Esophagus squamous epithelium (tissue), 5 donors: ENCODE measurements at regions not wholly inside any gene's neighbourhood (a gene's known extent, or its start where the extent isn't known, plus 50 kb on each side); places are given as distances from the start of the nearest gene placed in this dataset.

Experiments used
- DNase-seq: peaks from one replicate; lab custom pipeline; 2025; lab: John Stamatoyannopoulos, UW
- H3K27ac ChIP-seq, 4 donors: fragments of 200-600 bp; sonication (generic); one replicate each; pipeline ENCODE4 v1.5.1; 2016 to 2019; ENCODE audit warnings: mild to moderate bottlenecking in 1 of 4
- H3K27me3 ChIP-seq, 4 donors: fragments of 200-600 bp; sonication (generic); 1 replicate in 3 of 4; 2 replicates in 1 of 4; pipeline versions ENCODE4 v1.5.1 to v1.6.0; 2017 to 2021; ENCODE audit warnings: antibody characterized with exemption in 1 of 4
- H3K36me3 ChIP-seq, 3 donors: fragments of 200-600 bp; sonication (generic); one replicate each; pipeline ENCODE4 v1.5.1; 2016 to 2019
- H3K4me1 ChIP-seq, 3 donors: fragments of 200-600 bp; sonication (generic); one replicate each; pipeline ENCODE4 v1.5.1; 2017 to 2019
- H3K4me3 ChIP-seq, 4 donors: fragments of 200-600 bp; sonication (generic); 1 replicate in 3 of 4; 2 replicates in 1 of 4; pipeline ENCODE4 v1.5.1; 2016 to 2019; ENCODE audit warnings: mild to moderate bottlenecking in 2 of 4, moderate library complexity in 1 of 4
- H3K9me3 ChIP-seq, 3 donors: fragments of 200-600 bp; sonication (generic); one replicate each; pipeline ENCODE4 v1.5.1; 2016 to 2019
- CTCF ChIP-seq, 6 experiments: fragments of 450-650 bp in 4 of 6; fragments of 200-600 bp in 2 of 6; sonication (generic) in 2 of 6; IDR thresholded peaks; one replicate each; pipeline ENCODE4 v1.5.1; 2016 to 2019; ENCODE audit warnings: antibody characterized with exemption in 6 of 6, mild to moderate bottlenecking in 4 of 6, moderate library complexity in 4 of 6
- POLR2A ChIP-seq, 4 donors: fragments of 450-650 bp; IDR thresholded peaks; one replicate each; pipeline ENCODE4 v1.6.1; 2017; ENCODE audit warnings: antibody characterized with exemption in 4 of 4, mild to moderate bottlenecking in 4 of 4, moderate library complexity in 3 of 4
- WGBS, 2 donors: methylation state at CpG; one replicate each; pipeline ENCODE4 v1.1.5; 2018; 5-methylcytosine and 5-hydroxymethylcytosine counted together
- intact Hi-C: fragments of 100-400 bp; cut with DNase I; formaldehyde crosslinking; loops from one replicate; pipeline ENCODE4 v1.15.0; 2022
- donor health status: DM: yes; HTN: yes; CAD: no.

DNA sequence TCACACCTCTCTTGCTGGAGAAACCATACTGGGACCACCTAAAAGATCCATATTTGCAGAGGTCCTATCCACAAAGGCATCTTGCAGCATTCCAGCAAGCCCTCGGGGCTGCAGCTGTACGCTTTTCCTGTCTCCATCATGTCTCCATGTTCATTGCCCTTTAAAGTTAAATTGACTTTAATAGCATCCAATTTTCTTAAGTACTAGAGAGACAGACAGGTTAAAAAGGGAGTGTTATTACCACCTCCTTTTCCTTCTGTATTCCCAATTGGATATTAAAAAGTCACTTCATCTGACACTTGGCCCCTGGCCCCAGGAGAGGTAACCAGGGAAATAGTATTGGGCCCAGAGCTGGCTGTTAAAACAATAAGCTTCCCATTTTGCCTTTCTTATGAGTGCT is 178.6 kb downstream of the UNC5CL start:
- Histone ChIP-seq H3K27me3 (no peaks in the 10 kb centered on the region), H3K36me3 (peaks cover 0 to 57% (median 0%) of the 10 kb centered on the region in 3 donors), H3K4me1 (peaks cover 0 to 46% (median 0%) of the 10 kb centered on the region in 3 donors), H3K4me3 (no peak overlapping the region), H3K27ac (no peak overlapping the region), H3K9me3 (peaks cover 0 to 7% (median 0%) of the 10 kb centered on the region in 3 donors)
- intact Hi-C loops = no loop called here
- TF ChIP-seq CTCF (IDR thresholded peaks at IDR 0.05) = no peak
- no peak for TF ChIP-seq POLR2A (IDR thresholded peaks at IDR 0.05)
- WGBS, 2 donors = 73 to 75% methylated on average over 2 of the region's 2 CpGs
- no peak for DNase-seq

DNA sequence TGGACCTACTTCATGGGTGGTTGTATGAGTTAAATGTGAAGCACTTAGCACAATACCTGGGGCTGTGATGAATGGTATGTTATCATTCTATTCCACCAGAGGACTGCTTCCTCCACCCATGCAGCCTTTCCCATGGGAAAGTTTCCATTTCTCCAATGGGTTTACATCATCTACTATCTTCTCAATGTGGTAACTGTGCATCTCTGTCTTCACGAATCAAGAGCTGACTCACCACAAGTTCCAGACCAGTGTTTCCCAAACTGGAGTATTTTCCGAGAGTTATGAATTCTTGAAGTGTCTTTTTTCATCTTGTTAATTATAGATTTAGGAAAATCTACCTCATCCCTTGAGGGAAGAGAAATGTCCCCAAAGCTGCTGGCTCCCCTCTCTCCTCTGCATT is 182.8 kb downstream of the UNC5CL start:
- H3K4me3 ChIP-seq = no peak overlapping the region
- 67 to 69% methylated on average over 2 of the region's 2 CpGs for WGBS, 2 donors
- H3K27me3 ChIP-seq = no peaks in the 10 kb centered on the region
- H3K4me1 ChIP-seq = peaks cover 0 to 7% (median 0%) of the 10 kb centered on the region in 3 donors
- peaks cover 0 to 39% (median 0%) of the 10 kb centered on the region in 3 donors for H3K36me3 ChIP-seq
- no peak overlapping the region for H3K27ac ChIP-seq
- intact Hi-C loops = no loop called here
- no peaks in the 10 kb centered on the region for H3K9me3 ChIP-seq
- TF ChIP-seq POLR2A (IDR thresholded peaks at IDR 0.05) = no peak
- TF ChIP-seq CTCF (IDR thresholded peaks at IDR 0.05) = no peak
- DNase-seq = no peak

GRCh38 chr6:40855168-40855880 is 183.7 kb downstream of the UNC5CL start:
- Histone ChIP-seq H3K4me3 (no peak overlapping the region), H3K27ac (no peak overlapping the region), H3K27me3 (no peaks in the 10 kb centered on the region), H3K36me3 (peaks cover 0 to 30% (median 0%) of the 10 kb centered on the region in 3 donors), H3K9me3 (no peaks in the 10 kb centered on the region), H3K4me1 (peaks cover 0 to 3% (median 0%) of the 10 kb centered on the region in 3 donors)
- 60 to 65% methylated on average over 7 to 10 of the region's 10 CpGs for WGBS, 2 donors
- no peak for DNase-seq
- intact Hi-C loops = no loop called here
- no peak for TF ChIP-seq CTCF (IDR thresholded peaks at IDR 0.05)
- no peak for TF ChIP-seq POLR2A (IDR thresholded peaks at IDR 0.05)

GRCh38 chr6:40854592-40854991 is 184.4 kb downstream of the UNC5CL start:
- no peak for TF ChIP-seq POLR2A (IDR thresholded peaks at IDR 0.05)
- no peak for TF ChIP-seq CTCF (IDR thresholded peaks at IDR 0.05)
- no peaks in the 10 kb centered on the region for H3K27me3 ChIP-seq
- H3K4me3 ChIP-seq = no peak overlapping the region
- no peak overlapping the region for H3K27ac ChIP-seq
- H3K9me3 ChIP-seq = no peaks in the 10 kb centered on the region
- H3K36me3 ChIP-seq = peaks cover 0 to 22% (median 0%) of the 10 kb centered on the region in 3 donors
- no peak for DNase-seq
- intact Hi-C loops = no loop called here
- peaks cover 0 to 3% (median 0%) of the 10 kb centered on the region in 3 donors for H3K4me1 ChIP-seq

DNA sequence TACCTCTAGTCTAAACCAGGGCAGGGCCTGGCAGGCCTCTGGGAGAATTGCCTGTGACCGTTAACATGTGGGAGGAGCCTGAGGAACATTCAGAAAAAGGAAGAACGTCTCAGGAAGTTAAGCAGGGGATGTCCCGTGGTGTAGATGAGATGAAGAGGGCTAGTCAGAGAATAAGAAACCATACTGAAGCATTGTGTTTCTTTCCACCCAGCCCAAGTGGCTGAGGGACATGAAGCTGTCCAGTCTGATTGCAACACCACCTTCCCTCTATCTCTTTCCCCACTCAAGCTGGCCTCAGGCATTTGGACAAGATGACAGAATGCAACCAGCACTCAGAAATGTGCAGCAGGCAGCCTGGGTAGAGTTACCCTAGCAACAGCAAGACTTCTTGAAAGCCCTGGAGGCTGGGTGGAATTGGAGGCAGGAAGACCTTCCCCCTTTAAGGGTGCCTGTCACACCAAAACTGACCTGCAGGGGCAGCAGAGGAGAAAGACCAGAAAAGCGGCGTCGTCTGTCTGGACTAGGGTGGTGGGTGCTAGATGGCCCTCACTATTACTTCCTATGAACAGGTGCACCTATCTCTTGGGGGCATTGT is 186.1 kb downstream of the UNC5CL start:
- 44 to 59% methylated on average over 3 to 4 of the region's 6 CpGs for WGBS, 2 donors
- Histone ChIP-seq H3K27ac (no peak overlapping the region), H3K4me3 (no peak overlapping the region), H3K36me3 (peaks cover 0 to 8% (median 0%) of the 10 kb centered on the region in 3 donors), H3K27me3 (no peaks in the 10 kb centered on the region), H3K9me3 (no peaks in the 10 kb centered on the region), H3K4me1 (peaks cover 0 to 15% (median 0%) of the 10 kb centered on the region in 3 donors)
- no peak for TF ChIP-seq POLR2A (IDR thresholded peaks at IDR 0.05)
- peak in 2 of 6 experiments; percentile 12 to 42 for TF ChIP-seq CTCF (IDR thresholded peaks at IDR 0.05)
- no peak for DNase-seq
- intact Hi-C loops = no loop called here
